ENCODE measurements at regions not wholly inside any gene's neighbourhood (a gene's known extent, or its start where the extent isn't known, plus 50 kb on each side); places are given as distances from the start of the nearest gene placed in this dataset.

DNA sequence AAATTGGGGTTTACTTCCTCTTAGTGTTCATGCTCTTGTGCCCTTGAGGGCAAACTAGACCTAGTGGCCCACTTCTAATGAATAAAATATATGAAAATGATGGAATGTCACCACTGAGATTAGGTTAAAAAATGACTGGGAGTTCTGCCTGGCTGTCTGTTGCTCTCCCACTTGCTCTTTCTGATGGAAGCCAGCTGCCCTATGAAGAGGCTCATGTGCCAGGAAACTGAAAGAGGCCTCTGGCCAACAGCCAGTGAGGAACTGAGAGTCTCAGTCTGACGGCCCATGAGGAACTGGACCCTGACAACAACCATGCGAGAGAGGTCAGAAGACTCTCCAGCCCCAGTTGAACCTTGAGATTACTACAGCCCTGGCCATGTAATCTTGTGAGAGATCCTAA, 107.1 kb upstream of the FHIT start (continued):
- TF ChIP-seq, protein P1, sequence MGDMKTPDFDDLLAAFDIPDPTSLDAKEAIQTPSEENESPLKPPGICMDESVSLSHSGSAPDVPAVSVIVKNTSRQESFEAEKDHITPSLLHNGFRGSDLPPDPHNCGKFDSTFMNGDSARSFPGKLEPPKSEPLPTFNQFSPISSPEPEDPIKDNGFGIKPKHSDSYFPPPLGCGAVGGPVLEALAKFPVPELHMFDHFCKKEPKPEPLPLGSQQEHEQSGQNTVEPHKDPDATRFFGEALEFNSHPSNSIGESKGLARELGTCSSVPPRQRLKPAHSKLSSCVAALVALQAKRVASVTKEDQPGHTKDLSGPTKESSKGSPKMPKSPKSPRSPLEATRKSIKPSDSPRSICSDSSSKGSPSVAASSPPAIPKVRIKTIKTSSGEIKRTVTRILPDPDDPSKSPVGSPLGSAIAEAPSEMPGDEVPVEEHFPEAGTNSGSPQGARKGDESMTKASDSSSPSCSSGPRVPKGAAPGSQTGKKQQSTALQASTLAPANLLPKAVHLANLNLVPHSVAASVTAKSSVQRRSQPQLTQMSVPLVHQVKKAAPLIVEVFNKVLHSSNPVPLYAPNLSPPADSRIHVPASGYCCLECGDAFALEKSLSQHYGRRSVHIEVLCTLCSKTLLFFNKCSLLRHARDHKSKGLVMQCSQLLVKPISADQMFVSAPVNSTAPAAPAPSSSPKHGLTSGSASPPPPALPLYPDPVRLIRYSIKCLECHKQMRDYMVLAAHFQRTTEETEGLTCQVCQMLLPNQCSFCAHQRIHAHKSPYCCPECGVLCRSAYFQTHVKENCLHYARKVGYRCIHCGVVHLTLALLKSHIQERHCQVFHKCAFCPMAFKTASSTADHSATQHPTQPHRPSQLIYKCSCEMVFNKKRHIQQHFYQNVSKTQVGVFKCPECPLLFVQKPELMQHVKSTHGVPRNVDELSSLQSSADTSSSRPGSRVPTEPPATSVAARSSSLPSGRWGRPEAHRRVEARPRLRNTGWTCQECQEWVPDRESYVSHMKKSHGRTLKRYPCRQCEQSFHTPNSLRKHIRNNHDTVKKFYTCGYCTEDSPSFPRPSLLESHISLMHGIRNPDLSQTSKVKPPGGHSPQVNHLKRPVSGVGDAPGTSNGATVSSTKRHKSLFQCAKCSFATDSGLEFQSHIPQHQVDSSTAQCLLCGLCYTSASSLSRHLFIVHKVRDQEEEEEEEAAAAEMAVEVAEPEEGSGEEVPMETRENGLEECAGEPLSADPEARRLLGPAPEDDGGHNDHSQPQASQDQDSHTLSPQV (IDR thresholded peaks at IDR 0.05): no peak
- TF ChIP-seq, protein P2, sequence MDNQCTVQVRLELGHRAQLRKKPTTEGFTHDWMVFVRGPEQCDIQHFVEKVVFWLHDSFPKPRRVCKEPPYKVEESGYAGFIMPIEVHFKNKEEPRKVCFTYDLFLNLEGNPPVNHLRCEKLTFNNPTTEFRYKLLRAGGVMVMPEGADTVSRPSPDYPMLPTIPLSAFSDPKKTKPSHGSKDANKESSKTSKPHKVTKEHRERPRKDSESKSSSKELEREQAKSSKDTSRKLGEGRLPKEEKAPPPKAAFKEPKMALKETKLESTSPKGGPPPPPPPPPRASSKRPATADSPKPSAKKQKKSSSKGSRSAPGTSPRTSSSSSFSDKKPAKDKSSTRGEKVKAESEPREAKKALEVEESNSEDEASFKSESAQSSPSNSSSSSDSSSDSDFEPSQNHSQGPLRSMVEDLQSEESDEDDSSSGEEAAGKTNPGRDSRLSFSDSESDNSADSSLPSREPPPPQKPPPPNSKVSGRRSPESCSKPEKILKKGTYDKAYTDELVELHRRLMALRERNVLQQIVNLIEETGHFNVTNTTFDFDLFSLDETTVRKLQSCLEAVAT (IDR thresholded peaks at IDR 0.05): no peak
- TF ChIP-seq BCL11A (IDR thresholded peaks at IDR 0.05; ENCODE audit: low read depth, low read length) (peak; percentile 99), EED (IDR thresholded peaks at IDR 0.05; ENCODE audit: low read depth) (peak; percentile 98), JUND (IDR thresholded peaks at IDR 0.05; ENCODE audit: low read depth, low read length) (peak; percentile 76; the same call in 1 of the 2 replicates), EZH2 (IDR thresholded peaks at IDR 0.05; ENCODE audit: borderline replicate concordance, control insufficient read depth, low read depth, low read length) (no peak), HDAC2 (IDR thresholded peaks at IDR 0.05) (no peak), LARP7 (IDR thresholded peaks at IDR 0.05) (no peak), TAF1 (IDR thresholded peaks at IDR 0.05; ENCODE audit: borderline replicate concordance, low read depth, low read length) (no peak), HDGF (IDR thresholded peaks at IDR 0.05) (no peak), POLR2A (IDR thresholded peaks at IDR 0.05; ENCODE audit: low read depth, low read length) (no peak), RB1 (IDR thresholded peaks at IDR 0.05; ENCODE audit: borderline replicate concordance) (no peak), NBN (IDR thresholded peaks at IDR 0.05) (0 out of 2 replicates have a peak, but pooled peaks have one; percentile 64)
- TF ChIP-seq, protein P3, sequence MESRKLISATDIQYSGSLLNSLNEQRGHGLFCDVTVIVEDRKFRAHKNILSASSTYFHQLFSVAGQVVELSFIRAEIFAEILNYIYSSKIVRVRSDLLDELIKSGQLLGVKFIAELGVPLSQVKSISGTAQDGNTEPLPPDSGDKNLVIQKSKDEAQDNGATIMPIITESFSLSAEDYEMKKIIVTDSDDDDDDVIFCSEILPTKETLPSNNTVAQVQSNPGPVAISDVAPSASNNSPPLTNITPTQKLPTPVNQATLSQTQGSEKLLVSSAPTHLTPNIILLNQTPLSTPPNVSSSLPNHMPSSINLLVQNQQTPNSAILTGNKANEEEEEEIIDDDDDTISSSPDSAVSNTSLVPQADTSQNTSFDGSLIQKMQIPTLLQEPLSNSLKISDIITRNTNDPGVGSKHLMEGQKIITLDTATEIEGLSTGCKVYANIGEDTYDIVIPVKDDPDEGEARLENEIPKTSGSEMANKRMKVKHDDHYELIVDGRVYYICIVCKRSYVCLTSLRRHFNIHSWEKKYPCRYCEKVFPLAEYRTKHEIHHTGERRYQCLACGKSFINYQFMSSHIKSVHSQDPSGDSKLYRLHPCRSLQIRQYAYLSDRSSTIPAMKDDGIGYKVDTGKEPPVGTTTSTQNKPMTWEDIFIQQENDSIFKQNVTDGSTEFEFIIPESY (IDR thresholded peaks at IDR 0.05): no peak
- TF ChIP-seq, protein P4, sequence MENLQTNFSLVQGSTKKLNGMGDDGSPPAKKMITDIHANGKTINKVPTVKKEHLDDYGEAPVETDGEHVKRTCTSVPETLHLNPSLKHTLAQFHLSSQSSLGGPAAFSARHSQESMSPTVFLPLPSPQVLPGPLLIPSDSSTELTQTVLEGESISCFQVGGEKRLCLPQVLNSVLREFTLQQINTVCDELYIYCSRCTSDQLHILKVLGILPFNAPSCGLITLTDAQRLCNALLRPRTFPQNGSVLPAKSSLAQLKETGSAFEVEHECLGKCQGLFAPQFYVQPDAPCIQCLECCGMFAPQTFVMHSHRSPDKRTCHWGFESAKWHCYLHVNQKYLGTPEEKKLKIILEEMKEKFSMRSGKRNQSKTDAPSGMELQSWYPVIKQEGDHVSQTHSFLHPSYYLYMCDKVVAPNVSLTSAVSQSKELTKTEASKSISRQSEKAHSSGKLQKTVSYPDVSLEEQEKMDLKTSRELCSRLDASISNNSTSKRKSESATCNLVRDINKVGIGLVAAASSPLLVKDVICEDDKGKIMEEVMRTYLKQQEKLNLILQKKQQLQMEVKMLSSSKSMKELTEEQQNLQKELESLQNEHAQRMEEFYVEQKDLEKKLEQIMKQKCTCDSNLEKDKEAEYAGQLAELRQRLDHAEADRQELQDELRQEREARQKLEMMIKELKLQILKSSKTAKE (IDR thresholded peaks at IDR 0.05; ENCODE audit: low read depth, poor library complexity, severe bottlenecking): peak; percentile 93
- TF ChIP-seq, protein P5, sequence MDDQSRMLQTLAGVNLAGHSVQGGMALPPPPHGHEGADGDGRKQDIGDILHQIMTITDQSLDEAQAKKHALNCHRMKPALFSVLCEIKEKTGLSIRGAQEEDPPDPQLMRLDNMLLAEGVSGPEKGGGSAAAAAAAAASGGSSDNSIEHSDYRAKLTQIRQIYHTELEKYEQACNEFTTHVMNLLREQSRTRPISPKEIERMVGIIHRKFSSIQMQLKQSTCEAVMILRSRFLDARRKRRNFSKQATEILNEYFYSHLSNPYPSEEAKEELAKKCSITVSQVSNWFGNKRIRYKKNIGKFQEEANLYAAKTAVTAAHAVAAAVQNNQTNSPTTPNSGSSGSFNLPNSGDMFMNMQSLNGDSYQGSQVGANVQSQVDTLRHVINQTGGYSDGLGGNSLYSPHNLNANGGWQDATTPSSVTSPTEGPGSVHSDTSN (IDR thresholded peaks at IDR 0.05; ENCODE audit: insufficient replicate concordance, low read depth, low read length): peak; percentile 78
- TF ChIP-seq, protein P6, sequence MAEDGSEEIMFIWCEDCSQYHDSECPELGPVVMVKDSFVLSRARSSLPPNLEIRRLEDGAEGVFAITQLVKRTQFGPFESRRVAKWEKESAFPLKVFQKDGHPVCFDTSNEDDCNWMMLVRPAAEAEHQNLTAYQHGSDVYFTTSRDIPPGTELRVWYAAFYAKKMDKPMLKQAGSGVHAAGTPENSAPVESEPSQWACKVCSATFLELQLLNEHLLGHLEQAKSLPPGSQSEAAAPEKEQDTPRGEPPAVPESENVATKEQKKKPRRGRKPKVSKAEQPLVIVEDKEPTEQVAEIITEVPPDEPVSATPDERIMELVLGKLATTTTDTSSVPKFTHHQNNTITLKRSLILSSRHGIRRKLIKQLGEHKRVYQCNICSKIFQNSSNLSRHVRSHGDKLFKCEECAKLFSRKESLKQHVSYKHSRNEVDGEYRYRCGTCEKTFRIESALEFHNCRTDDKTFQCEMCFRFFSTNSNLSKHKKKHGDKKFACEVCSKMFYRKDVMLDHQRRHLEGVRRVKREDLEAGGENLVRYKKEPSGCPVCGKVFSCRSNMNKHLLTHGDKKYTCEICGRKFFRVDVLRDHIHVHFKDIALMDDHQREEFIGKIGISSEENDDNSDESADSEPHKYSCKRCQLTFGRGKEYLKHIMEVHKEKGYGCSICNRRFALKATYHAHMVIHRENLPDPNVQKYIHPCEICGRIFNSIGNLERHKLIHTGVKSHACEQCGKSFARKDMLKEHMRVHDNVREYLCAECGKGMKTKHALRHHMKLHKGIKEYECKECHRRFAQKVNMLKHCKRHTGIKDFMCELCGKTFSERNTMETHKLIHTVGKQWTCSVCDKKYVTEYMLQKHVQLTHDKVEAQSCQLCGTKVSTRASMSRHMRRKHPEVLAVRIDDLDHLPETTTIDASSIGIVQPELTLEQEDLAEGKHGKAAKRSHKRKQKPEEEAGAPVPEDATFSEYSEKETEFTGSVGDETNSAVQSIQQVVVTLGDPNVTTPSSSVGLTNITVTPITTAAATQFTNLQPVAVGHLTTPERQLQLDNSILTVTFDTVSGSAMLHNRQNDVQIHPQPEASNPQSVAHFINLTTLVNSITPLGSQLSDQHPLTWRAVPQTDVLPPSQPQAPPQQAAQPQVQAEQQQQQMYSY (CRISPR knock-in tag; IDR thresholded peaks at IDR 0.05): no peak
